Trophoblast cell (in vitro differentiated cells and primary cell): ENCODE measurements at regions not wholly inside any gene's neighbourhood (a gene's known extent, or its start where the extent isn't known, plus 50 kb on each side); places are given as distances from the start of the nearest gene placed in this dataset.

Source experiments
- DNase-seq, 2 donors: peaks; one replicate each; pipeline ENCODE4 v3.0.0-alpha.2; 2016
- H2AFZ ChIP-seq: 2 replicates; pipeline ENCODE4 v1.6.1; 2013; ENCODE audit warnings: low read length, moderate library complexity, mild to moderate bottlenecking; ENCODE audit not compliant: insufficient read depth, poor library complexity
- H2AK5ac ChIP-seq: 2 replicates; pipeline ENCODE4 v1.6.1; 2013; ENCODE audit warnings: mild to moderate bottlenecking, low read length
- H2BK120ac ChIP-seq: 2 replicates; pipeline ENCODE4 v1.6.1; 2013; ENCODE audit warnings: low read length, mild to moderate bottlenecking, moderate library complexity; ENCODE audit not compliant: insufficient read depth, poor library complexity
- H2BK12ac ChIP-seq: 2 replicates; pipeline ENCODE4 v1.6.1; 2013; ENCODE audit warnings: mild to moderate bottlenecking, low read length, moderate library complexity
- H2BK5ac ChIP-seq: 2 replicates; pipeline ENCODE4 v1.6.1; 2013; ENCODE audit warnings: low read length, low read depth, moderate library complexity, mild to moderate bottlenecking; ENCODE audit not compliant: poor library complexity
- H3K14ac ChIP-seq: 2 replicates; pipeline ENCODE4 v1.6.1; 2013; ENCODE audit warnings: mild to moderate bottlenecking, low read length
- H3K18ac ChIP-seq: 2 replicates; pipeline ENCODE4 v1.6.1; 2013; ENCODE audit warnings: mild to moderate bottlenecking, low read length
- H3K23ac ChIP-seq: 2 replicates; pipeline ENCODE4 v1.6.1; 2013; ENCODE audit warnings: low read length
- H3K27ac ChIP-seq: 2 replicates; pipeline ENCODE4 v1.5.1; 2013; ENCODE audit warnings: low read depth, mild to moderate bottlenecking, inconsistent platforms, low read length, moderate library complexity
- H3K27me3 ChIP-seq: 2 replicates; pipeline ENCODE4 v1.6.1; 2013; ENCODE audit warnings: inconsistent platforms, mild to moderate bottlenecking, low read length, moderate library complexity; ENCODE audit not compliant: insufficient read depth
- H3K36me3 ChIP-seq, 2 experiments: 1 replicate in 1 of 2; 2 replicates in 1 of 2; pipeline ENCODE4 v1.6.1; 2013; ENCODE audit warnings: low read length in 2 of 2, mild to moderate bottlenecking in 2 of 2, moderate library complexity in 1 of 2; ENCODE audit not compliant: insufficient read depth in 2 of 2, control insufficient read depth in 1 of 2
- H3K4ac ChIP-seq: 2 replicates; pipeline ENCODE4 v1.6.1; 2013; ENCODE audit warnings: low read depth, mild to moderate bottlenecking, low read length, moderate library complexity
- H3K4me1 ChIP-seq, 2 experiments: 1 replicate in 1 of 2; 2 replicates in 1 of 2; pipeline ENCODE4 v1.6.1; 2013; ENCODE audit warnings: low read length in 2 of 2, mild to moderate bottlenecking in 2 of 2, moderate library complexity in 1 of 2; ENCODE audit not compliant: insufficient read depth in 2 of 2, control insufficient read depth in 1 of 2
- H3K4me2 ChIP-seq: 2 replicates; pipeline ENCODE4 v1.6.1; 2013; ENCODE audit warnings: inconsistent platforms, mild to moderate bottlenecking, low read length, moderate library complexity
- H3K4me3 ChIP-seq: 2 replicates; pipeline ENCODE4 v1.5.1; 2013; ENCODE audit warnings: mild to moderate bottlenecking, low read depth, low read length, inconsistent platforms
- H3K79me1 ChIP-seq: one replicate; pipeline ENCODE4 v1.6.1; 2013; ENCODE audit warnings: low read length
- H3K79me2 ChIP-seq: 2 replicates; pipeline ENCODE4 v1.6.1; 2013; ENCODE audit warnings: low read length, mild to moderate bottlenecking; ENCODE audit not compliant: control insufficient read depth, insufficient read depth, poor library complexity
- H3K9ac ChIP-seq: 2 replicates; pipeline ENCODE4 v1.6.1; 2013; ENCODE audit warnings: mild to moderate bottlenecking, low read length
- H3K9me3 ChIP-seq: 2 replicates; pipeline ENCODE4 v1.6.1; 2013; ENCODE audit warnings: low read depth, mild to moderate bottlenecking, control low read depth, inconsistent platforms, low read length; ENCODE audit not compliant: insufficient read depth
- H4K12ac ChIP-seq: 2 replicates; pipeline ENCODE4 v1.6.1; 2013; ENCODE audit warnings: low read depth, mild to moderate bottlenecking, low read length, moderate library complexity
- H4K8ac ChIP-seq: 2 replicates; pipeline ENCODE4 v1.6.1; 2013; ENCODE audit warnings: low read depth, mild to moderate bottlenecking, low read length, moderate library complexity
- H4K91ac ChIP-seq: one replicate; pipeline ENCODE4 v1.6.1; 2013; ENCODE audit warnings: low read depth, mild to moderate bottlenecking, low read length, moderate library complexity
- WGBS: extraction: QIAGEN DNeasy Blood & Tissue Kit; methylation state at CpG from one replicate; pipeline ENCODE4 v1.1.7; 2013; ENCODE audit warnings: missing lambda C conversion rate; ENCODE audit not compliant: insufficient read length, insufficient coverage; ENCODE audit errors: extremely low coverage; 5-methylcytosine and 5-hydroxymethylcytosine counted together

GRCh38 chr2:205878999-205879762 is 196.9 kb downstream of the NRP2 start:
- WGBS, result no CpG with 5 or more reads among the region's 22 CpGs
- Histone ChIP-seq H4K91ac (no peak overlapping the region), H2BK5ac (no peak overlapping the region), H3K23ac (no peak overlapping the region), H4K8ac (no peak overlapping the region), H3K9ac (no peak overlapping the region), H2BK120ac (no peak overlapping the region), H3K4me3 (no peak overlapping the region), H2AFZ (no peak overlapping the region), H2BK12ac (no peak overlapping the region), H3K36me3 (no peaks in the 10 kb centered on the region), H3K79me2 (no peaks in the 10 kb centered on the region), H3K18ac (no peak overlapping the region), H3K27me3 (no peaks in the 10 kb centered on the region), H3K9me3 (peaks cover under 1% of the 10 kb centered on the region), H3K27ac (no peak overlapping the region), H3K4me1 (no peaks in the 10 kb centered on the region), H3K4me2 (no peak overlapping the region), H2AK5ac (no peak overlapping the region), H3K4ac (no peak overlapping the region), H3K14ac (no peak overlapping the region), H3K79me1 (no peaks in the 10 kb centered on the region), H4K12ac (no peak overlapping the region)
- no peak for DNase-seq

- H2BK12ac ChIP-seq, result no peak overlapping the region
- H3K18ac ChIP-seq, result no peak overlapping the region
- no peak overlapping the region for H4K8ac ChIP-seq
- H3K9me3 ChIP-seq, result peaks cover 4% of the 10 kb centered on the region
- H2BK5ac ChIP-seq, result no peak overlapping the region
- no peak overlapping the region for H3K4me2 ChIP-seq
- no peak overlapping the region for H3K14ac ChIP-seq
- no peak overlapping the region for H4K12ac ChIP-seq
- H3K79me2 ChIP-seq, result no peaks in the 10 kb centered on the region
- no peak overlapping the region for H3K9ac ChIP-seq
- WGBS, result no CpG with 5 or more reads among the region's 3 CpGs
- no peaks in the 10 kb centered on the region for H3K79me1 ChIP-seq
- H4K91ac ChIP-seq, result no peak overlapping the region
- H3K4ac ChIP-seq, result no peak overlapping the region
- no peak overlapping the region for H3K27ac ChIP-seq
- DNase-seq, result no peak
- no peaks in the 10 kb centered on the region for H3K27me3 ChIP-seq
- no peak overlapping the region for H3K23ac ChIP-seq
- H2AK5ac ChIP-seq, result no peak overlapping the region
- no peaks in the 10 kb centered on the region for H3K36me3 ChIP-seq
- H2BK120ac ChIP-seq, result no peak overlapping the region
- H3K4me3 ChIP-seq, result no peak overlapping the region
- H3K4me1 ChIP-seq, result no peaks in the 10 kb centered on the region
- no peak overlapping the region for H2AFZ ChIP-seq
Measured at GRCh38 chr2:205877496-205877895, 195.2 kb downstream of the NRP2 start.

- H3K14ac ChIP-seq, result no peak overlapping the region
- H4K8ac ChIP-seq, result no peak overlapping the region
- no peak overlapping the region for H2AFZ ChIP-seq
- H2BK5ac ChIP-seq, result no peak overlapping the region
- H2BK120ac ChIP-seq, result no peak overlapping the region
- H3K18ac ChIP-seq, result no peak overlapping the region
- H3K79me1 ChIP-seq, result no peaks in the 10 kb centered on the region
- no peak overlapping the region for H2BK12ac ChIP-seq
- H3K27me3 ChIP-seq, result no peaks in the 10 kb centered on the region
- H3K9ac ChIP-seq, result no peak overlapping the region
- H3K79me2 ChIP-seq, result no peaks in the 10 kb centered on the region
- H4K12ac ChIP-seq, result no peak overlapping the region
- H3K27ac ChIP-seq, result no peak overlapping the region
- no peak overlapping the region for H3K4me2 ChIP-seq
- no peaks in the 10 kb centered on the region for H3K36me3 ChIP-seq
- no peak overlapping the region for H2AK5ac ChIP-seq
- H3K4me1 ChIP-seq, result no peaks in the 10 kb centered on the region
- no peak for DNase-seq
- no peak overlapping the region for H3K4me3 ChIP-seq
- H3K9me3 ChIP-seq, result peaks cover 4% of the 10 kb centered on the region
- no peak overlapping the region for H3K4ac ChIP-seq
- H3K23ac ChIP-seq, result no peak overlapping the region
- no peak overlapping the region for H4K91ac ChIP-seq
Measured at GRCh38 chr2:205876127-205876526, 193.8 kb downstream of the NRP2 start.

- H3K36me3 ChIP-seq, result no peaks in the 10 kb centered on the region
- H3K4ac ChIP-seq, result no peak overlapping the region
- H4K12ac ChIP-seq, result no peak overlapping the region
- no peak overlapping the region for H3K18ac ChIP-seq
- H2AFZ ChIP-seq, result no peak overlapping the region
- no peak overlapping the region for H3K4me3 ChIP-seq
- H2BK5ac ChIP-seq, result no peak overlapping the region
- no peak overlapping the region for H2BK12ac ChIP-seq
- no peaks in the 10 kb centered on the region for H3K4me1 ChIP-seq
- no peak overlapping the region for H2BK120ac ChIP-seq
- H3K79me1 ChIP-seq, result no peaks in the 10 kb centered on the region
- H3K79me2 ChIP-seq, result no peaks in the 10 kb centered on the region
- no peak overlapping the region for H4K91ac ChIP-seq
- H3K14ac ChIP-seq, result no peak overlapping the region
- no peak overlapping the region for H3K4me2 ChIP-seq
- H3K27ac ChIP-seq, result no peak overlapping the region
- no peak overlapping the region for H4K8ac ChIP-seq
- no peak for DNase-seq
- H3K9ac ChIP-seq, result no peak overlapping the region
- H3K9me3 ChIP-seq, result peaks cover 5% of the 10 kb centered on the region
- H3K23ac ChIP-seq, result no peak overlapping the region
- no peak overlapping the region for H2AK5ac ChIP-seq
- H3K27me3 ChIP-seq, result no peaks in the 10 kb centered on the region
Measured at GRCh38 chr2:205872716-205873115, 190.4 kb downstream of the NRP2 start.
